PC-9 (cell line): ENCODE measurements at regions not wholly inside any gene's neighbourhood (a gene's known extent, or its start where the extent isn't known, plus 50 kb on each side); places are given as distances from the start of the nearest gene placed in this dataset.

Source experiments
- EZH2 ChIP-seq: fragments of 200-600 bp; sonication (generic); IDR thresholded peaks from 2 replicates; pipeline ENCODE4 v1.8.0; 2017; ENCODE audit warnings: antibody characterized with exemption, low read depth
- TF ChIP-seq, protein P1 (sequence below): fragments of 200-600 bp; sonication (generic); conservative IDR thresholded peaks from 2 replicates; pipeline ENCODE4 v1.6.1; 2017; ENCODE audit warnings: mixed run types, antibody characterized with exemption, mild to moderate bottlenecking, moderate library complexity

DNA sequence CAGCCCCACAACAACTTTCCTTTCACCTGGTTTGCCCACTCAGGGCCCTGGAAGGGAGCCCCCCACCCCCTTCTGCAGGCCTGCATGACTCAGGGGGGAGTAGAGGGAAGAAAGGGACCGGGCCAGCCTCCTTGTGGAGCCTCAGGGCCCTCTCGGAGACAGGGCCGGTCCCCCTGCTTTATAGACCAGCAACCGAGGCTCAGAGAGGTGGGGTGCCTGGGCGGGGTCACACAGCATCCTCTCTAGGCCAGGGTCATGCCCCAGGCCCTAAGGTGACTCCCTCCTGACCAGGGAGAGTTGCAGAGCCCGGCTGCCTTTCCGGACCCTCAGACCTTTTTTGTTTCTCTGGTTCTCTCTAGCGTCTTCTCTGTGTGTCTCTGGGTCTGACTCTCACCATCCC is 211.3 kb downstream of the TBC1D2B start:
- TF ChIP-seq, protein P1, sequence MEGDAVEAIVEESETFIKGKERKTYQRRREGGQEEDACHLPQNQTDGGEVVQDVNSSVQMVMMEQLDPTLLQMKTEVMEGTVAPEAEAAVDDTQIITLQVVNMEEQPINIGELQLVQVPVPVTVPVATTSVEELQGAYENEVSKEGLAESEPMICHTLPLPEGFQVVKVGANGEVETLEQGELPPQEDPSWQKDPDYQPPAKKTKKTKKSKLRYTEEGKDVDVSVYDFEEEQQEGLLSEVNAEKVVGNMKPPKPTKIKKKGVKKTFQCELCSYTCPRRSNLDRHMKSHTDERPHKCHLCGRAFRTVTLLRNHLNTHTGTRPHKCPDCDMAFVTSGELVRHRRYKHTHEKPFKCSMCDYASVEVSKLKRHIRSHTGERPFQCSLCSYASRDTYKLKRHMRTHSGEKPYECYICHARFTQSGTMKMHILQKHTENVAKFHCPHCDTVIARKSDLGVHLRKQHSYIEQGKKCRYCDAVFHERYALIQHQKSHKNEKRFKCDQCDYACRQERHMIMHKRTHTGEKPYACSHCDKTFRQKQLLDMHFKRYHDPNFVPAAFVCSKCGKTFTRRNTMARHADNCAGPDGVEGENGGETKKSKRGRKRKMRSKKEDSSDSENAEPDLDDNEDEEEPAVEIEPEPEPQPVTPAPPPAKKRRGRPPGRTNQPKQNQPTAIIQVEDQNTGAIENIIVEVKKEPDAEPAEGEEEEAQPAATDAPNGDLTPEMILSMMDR: no peak
- no peak for TF ChIP-seq EZH2
